NCI-H748 (cell line): ENCODE measurements at regions not wholly inside any gene's neighbourhood (a gene's known extent, or its start where the extent isn't known, plus 50 kb on each side); places are given as distances from the start of the nearest gene placed in this dataset.
A peak's percentile ranks its signal among the peaks of the same experiment; 100 is the strongest.

Experiments used
- DNase-seq: peaks from one replicate; lab custom pipeline; 2025; ENCODE audit not compliant: unreplicated experiment; lab: John Stamatoyannopoulos, UW

DNA sequence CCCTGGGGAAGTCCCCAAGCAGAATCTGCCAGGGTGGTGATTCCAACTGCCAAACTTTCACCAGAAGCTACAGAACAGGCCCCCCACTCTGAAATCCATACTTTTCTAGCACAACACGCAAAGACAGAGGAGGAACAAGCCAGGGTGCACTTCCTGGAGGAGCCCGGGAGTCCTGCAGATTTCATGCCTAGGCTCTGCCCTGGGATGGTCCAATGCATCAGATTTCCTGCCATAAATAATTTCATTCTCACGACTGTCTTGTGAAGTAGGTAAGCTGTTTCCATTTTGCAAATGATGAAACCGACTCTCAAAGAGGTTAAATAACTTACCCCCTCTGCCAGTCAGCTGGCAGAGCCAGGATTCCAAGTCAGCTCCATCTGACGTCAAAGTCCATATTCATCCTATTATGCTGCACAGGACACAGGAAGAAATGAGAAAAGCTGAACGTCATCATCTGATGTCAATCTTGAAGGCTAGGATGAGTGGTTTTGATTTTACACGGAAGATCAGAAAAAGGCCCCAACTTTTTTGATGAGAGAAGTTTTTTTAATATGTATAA lies 134.8 kb upstream of the IGF1R start:
- DNase-seq, result no peak

DNA sequence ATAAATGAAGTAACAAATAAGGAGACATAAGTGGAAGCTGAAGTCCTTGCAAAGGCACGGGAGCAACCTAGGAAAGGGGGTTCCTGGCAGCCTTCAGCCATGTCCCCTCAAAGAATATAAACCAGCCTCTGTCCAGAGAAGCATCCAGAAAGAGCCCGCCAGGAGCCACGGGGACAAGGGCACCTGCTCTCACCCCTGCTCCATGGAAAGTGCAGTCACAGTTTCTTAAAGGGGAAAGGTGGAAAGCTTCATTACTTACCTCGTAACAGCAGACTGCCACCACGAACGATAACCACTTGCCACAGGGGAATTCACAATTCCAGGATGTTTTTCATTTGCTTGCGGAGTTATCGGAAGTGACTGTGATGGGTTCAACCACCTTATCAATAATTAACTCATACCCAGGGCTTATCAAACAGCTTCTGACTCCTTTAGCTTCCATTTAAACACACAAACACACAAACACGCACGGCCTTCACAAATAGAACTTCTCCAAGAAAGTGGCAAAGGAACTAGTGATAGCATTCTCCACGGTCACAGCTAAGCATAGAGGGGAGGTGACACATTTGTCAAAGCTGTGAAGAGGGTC lies 134.2 kb upstream of the IGF1R start:
- DNase-seq, result no peak

DNA sequence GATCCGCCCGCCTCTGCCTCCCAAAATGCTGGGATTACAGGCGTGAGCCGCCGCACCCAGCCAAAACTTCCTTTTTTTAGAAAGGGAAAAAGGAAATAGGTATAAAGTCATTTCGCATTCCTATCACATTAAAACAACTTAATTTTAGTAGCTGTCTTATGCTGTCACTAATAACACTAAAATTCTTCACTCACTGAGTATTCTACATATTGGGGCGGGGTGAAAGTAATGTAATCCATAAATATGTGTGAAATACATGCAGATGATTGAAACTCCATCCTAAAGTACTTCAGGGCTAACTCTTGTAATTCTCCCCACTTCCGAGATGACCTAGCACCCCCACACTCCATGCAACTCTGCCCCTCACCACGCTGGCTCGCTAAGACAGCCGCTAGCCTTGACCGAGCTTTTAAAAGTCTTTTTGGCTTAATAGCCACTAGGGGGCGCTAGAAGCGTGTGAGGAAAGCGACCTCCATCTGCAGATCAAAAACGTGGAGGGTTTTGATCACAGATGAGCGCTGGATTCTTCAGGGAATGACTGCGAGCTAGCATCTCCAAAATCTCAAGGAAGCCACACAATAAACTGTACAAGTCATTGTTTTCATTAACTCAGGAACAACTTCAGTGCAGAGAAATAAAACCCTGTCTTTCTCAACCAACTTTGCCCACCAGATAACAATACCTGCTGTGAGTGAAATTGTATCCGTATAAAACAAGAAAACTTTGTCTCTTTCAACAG lies 129.3 kb upstream of the IGF1R start:
- DNase-seq, result peak; percentile 65

DNA sequence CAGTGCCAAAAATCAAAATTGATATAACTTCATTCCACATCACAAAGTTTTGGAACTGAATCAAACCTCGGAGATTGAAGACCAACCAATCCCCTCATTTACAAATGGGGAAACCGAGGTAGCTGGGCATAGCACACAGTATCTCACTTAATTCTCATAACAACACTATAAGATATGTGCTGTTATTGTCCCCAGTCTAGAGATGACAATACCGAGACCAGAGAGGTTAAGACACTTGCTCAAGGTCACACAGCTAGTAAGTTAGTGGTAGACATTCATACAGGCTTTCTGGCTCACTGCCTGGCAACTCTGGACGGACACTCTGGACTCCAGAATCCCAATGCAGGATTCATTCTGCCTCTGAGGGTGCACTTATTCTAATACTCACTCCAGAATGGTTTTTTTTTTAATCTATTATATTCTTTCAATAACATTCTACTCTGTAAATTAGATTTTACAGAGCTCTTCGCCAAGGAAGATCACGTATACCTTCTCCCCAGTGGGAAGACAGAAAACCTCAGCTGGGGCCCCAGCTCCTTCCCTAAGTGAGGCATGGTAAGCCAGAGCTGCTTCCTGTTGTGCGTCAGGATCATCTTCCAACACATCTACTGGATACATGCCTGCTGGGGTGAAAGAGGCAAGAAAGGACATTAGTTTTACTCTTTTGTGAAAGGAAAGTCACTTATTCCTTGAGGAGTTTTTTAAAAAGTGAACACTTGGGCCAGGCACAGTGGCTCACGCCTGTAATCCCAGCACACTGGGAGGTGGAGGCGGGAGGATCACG lies 128.4 kb upstream of the IGF1R start:
- DNase-seq, result no peak

DNA sequence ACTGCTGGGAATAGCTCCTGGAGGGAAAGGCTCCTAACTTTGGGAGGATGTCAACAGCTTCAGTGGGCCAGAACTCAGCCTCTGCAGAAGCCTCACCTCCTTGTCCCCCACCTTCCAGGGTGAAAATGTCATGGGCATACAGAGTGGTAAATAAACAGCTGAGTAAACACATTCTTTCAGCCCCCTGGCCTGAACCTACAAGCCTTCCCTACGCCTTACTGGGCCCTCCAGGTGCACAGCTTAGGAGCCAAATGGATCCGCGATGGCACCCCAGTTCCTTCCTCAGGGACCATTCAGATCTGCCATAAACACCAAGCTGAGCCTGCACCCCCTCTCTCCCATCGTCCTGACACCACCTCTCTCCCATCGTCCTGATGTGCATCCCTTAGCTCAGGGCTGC lies 126.2 kb upstream of the IGF1R start:
- DNase-seq, result no peak

DNA sequence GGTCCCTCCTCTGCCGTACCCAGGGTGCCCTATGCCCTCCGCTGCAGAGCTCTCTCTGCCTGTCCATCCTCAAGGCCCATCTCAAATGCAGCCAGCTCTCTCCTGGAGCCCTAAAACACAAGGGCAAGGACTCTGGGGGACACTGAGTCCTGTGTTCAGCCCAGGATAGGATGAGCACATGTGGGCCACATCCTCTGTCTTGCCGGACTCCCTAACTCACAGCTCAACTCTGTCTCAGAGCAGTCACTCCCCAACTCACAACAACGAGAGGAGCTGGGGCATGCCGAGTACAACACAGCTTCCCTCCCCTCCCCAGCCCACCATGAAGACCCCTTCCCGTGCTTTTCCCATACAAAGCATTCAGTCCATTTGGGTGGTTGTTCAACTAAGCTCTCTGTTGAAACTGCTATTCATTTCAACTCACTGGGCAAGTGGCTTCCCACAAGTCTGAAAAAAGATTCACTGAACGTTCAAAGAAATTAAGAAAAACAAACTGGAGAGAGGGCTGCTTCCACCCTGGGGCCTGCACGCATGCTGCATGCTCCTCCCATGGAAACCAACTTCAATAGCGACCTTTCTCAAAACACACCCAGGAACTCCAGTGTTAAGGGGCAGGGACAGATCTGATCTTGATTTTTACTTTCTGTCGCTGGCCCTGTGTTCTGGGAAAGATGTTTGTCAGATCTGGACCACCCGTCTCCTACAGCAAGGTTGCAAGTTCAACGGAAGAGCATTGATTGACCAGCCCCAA lies 124.3 kb upstream of the IGF1R start:
- DNase-seq, result no peak

DNA sequence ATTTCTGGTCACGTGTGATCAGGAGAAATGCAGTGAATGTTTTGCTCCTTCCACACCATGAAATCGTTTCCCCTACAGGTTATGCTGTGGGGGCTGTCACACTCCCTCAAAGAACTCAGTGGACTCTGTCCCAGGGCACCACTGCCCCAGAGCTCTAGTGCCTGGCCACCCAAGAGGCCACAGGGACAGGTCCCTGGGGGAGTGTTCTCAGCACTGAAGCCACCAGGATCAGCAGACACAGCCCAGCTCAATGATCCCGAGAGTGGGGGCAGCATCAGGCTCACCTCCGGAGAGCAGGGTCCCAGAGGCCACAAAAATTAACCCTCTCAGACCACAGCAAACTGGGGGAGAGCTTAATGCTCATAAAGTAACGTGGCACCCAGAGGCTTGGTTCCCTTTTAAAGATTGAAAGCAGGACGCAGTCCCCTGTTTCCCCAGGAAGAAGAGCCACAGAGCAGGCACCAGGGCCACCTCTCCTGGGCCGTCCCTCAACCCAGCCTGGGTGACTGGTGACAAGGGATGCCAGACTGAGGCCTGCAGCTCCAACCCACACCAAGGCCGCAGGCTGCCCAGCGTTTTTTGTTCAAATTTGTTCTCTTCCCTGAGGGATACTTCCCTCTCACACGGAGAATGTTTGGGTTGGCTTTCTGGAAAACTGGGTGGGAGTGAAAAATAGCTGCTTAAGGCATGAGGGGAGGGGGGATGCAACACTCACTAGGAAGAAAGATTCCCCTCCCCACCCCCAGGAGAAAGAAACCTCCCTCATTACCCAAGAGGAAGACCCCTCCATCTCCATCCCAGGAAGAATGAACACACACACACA lies 123.3 kb upstream of the IGF1R start:
- no peak for DNase-seq

DNA sequence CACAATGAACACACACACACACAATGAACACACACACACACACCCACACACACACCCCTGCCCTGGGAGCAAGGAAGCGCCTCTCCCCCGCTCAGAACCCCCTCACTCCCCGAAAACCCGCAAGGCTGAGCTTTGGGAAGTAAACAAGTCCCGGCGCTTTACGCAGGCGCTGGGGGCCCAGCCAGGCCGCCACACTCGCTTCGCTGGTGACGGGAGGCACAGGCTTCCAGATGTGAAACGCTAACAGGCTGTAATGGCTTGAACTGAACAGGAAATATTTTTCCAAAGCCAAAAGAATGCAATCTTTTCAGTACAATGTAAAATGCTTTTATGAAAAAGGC lies 122.7 kb upstream of the IGF1R start:
- DNase-seq, result no peak

DNA sequence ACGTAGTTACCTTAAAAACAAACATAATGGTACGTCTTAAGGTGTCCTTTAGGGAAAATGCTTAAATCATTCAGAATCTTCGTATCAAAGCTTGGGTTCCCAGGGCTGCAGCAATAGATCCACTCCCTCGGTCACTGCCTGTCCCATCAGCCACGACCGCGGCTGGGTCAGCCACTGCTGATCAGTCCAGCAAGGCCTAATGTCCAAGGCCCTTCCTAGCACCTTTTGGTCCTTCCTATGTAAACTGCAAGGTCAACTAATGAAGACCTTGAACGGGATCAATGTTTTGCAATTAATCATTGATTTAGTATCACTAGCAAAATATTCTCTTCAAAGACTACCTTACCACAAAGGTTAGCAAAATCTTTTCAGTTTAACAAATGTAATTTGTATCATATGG lies 122.2 kb upstream of the IGF1R start:
- no peak for DNase-seq

DNA sequence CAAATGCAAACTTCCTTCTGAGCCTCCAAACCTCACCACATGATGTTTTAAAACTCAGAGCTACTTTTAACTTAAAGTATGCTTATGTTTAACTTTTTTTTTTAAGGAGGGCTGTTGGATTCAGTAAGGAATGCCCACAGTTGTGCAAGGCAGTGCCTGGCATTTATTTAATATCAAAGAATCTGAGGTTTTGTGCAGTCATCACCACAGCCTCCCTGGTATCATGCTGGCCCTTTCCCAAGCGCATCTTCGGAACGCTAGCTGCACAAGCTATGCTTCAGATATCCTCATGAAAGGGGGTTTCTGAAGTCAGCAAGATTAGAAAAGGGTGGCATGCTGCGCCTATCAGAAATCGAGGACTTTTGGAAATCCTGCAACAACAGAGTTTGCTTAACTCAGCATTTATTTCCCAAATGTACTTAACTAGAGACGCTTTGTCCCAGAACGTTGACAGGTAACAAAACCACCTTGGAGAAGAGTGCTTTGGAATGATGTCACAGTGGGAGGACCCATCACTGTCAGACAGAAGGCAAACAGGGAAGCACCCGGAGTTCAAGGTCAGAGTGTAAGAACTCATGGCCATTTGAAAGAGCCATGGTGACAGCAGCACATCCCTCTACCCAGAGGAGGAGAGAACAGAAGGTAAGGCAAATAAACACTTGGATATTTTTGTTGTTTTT lies 120.2 kb upstream of the IGF1R start:
- no peak for DNase-seq

DNA sequence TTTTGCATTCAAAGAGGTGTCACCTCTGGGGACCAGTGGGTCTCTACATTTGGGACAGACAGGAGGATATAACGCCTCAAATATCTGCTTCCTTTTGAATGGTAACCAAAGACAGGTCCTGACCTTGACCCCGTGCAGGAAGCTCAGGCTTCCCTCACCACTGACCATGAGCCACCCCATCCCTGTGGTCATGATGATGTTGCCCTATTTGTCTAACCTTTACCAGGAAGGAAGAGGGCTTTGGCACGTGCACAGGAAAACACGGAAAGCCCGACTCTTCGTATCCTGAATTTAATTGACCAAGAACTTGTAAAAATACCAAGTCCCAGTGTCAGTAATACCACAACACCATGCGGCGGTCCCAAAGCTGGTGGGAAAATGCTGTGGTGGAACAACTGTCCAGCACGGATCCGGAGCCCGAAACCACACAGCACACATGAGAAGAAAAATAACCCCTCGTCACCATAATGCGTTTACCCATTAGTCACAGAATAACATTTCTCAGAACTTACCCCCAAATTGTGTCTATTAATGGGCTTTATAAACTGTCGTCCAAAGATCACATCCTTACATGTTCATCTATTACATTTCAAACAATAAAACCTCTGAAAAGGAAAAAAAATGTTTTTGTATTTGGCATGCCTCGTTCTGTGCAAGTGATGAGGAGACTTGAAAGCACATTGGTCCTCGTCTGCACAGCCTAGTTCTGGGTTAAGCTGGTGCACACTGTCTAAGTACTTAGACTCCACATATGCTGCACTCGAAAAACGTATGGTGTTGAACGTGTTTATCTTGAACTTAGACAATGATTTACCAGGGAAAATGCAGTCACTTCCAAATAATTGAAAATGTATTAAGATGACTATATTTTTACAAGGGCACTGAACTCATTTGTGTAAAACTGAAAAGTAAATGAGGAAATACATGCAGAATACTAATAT lies 118.9 kb upstream of the IGF1R start:
- DNase-seq, result no peak

DNA sequence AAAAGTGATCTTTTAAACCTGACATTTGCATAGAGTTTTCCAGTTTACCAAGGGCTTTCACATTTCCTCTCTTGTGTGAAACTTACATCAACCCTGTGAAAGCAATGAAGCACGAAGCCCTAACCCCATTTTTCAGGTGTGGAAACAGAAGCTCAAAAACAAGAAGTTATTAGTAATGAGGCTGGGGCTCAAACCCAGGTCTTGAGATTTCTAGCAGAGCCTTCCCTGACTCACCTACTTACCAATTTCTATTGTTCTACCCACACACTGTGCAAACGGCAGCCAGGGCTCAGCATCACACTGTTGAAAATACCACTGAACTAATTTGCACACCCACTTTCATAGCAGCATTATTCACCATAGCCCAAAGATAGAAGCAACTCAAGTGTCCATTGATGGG lies 117.8 kb upstream of the IGF1R start:
- DNase-seq, result no peak

DNA sequence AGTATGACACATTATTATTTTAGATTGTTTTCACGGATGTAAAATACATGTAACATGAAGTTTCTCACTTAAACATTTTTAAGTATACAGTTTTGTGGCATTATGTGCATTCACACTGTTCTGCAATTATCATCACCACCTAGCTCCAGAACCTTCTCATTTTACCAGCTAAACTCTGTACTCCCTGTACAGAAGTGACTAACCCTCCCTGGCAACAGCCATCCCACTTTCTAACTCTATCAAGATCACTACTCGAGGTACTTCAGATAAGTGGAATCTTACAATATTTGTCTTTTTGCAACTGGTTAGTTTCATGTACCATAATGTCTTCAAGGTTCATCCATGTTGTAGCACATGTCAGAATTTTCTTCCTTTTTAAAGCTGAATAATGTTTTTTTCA lies 116.3 kb upstream of the IGF1R start:
- no peak for DNase-seq

DNA sequence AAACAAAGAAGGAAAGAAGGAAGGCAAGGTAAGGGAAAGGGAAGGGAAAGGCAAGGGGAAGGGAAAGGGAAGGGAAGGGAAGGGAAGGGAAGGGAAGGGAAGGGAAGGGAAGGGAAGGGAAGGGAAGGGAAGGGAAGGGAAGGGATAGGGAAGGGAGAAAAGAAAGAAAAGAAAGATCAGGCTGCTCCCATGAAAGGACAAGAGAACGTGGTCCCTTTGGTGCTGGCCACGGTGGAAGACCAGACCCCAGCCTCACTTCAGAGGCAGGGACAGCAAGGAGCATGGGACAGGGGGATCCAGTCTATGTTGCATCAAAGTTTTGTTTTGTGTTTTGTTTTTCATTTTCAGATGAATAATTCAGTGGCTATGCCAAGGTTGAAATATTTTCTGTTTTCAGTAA lies 111.4 kb upstream of the IGF1R start:
- DNase-seq, result no peak

DNA sequence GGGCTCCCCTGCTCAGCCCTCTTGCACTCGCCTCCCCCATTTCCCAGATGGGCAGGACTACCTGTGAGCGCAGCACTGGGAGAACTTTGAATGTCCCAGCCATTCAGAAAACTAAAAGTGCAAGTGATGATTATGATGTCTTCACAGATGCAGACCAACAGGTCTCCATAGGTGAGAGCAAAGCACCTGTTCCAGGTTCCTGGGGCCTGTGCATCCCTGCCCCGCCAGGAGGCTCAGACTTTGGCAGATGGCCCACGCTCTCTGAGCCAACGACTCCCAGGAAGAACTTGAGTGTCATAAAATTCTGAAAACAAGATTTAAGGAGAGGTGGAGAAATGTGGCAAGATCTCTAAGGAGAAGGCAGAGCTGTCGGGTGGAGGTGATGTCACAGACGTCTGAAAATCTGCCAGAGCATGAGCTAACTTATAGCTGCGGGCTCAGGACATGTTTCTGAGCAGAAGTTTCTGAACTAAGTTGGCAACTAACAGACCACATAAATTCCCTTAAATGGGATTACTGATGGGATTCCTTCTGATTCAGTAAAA lies 110.8 kb upstream of the IGF1R start:
- no peak for DNase-seq

DNA sequence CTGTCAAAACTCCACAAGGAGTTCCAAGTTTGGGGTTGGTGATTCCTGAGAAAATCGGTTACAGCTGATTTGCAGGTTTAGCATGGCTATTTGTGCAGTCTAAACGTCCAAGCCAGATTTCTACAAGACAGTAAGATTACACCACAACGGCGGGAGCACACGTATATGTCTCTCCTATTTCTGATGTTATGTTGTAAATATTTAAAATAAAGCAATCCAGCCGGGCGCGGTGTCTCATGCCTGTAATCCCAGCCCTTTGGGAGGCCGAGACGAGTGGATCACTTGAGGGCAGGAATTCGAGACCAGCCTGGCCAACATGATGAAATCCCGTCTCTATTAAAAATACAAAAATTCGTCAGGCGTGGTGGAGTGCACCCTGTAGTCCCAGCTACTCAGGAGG lies 106.8 kb upstream of the IGF1R start:
- DNase-seq, result no peak

DNA sequence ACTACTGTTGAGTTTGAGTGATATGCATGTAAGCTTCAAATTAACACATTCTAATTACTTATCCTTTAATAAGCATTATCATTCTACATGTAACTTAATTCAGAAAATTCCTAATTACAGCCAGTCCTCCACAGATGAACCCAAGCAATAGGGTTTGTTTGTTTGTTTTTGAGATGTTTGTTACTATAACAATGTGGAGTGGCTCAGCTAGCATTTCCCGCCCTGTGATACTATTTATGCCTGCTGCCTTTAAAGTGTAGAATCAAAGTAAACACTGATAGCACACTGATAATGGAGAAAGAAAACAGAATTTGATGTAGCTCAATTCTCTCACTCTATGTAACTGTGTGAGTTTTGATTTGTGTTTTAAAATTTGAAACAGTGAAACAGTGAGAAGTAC lies 105.1 kb upstream of the IGF1R start:
- DNase-seq, result no peak

DNA sequence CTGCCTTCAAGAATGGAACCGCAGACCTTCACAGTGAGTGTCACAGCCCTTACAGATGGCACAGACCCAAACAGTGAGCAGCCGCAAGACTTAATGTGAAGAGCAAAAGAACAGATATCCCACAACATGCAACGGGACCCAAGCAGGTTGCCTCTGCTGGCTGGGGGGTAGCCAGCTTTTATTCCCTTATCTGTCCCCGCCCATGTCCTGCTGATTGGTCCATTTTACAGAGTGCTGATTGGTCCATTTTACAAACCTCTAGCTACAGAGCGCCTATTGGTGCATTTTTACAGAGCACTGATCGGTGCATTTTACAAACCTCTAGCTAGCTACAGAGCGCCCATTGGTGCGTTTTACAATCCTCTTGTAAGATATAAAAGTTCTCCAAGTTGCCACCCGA lies 102.0 kb upstream of the IGF1R start:
- no peak for DNase-seq

DNA sequence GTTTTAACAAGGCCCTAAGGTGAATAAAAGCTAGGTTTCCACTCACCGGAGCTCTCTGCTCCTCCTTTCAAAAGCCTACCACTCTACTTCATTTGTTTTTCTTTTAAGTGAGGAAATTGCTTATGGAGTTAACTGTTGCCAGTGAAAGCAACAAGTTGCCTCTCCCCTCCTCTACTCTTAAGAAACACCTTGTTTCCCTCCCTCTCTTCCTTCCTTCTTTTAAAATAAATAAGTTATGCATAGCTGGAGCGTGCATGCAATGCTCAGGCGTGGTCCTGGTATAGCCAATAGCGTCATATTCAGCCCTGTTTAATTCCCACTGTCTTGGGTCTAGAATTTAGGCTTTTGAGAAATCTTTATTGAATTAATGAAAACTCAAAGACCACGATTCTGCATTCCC lies 101.1 kb upstream of the IGF1R start:
- DNase-seq, result no peak
